ENCODE measurements at regions not wholly inside any gene's neighbourhood (a gene's known extent, or its start where the extent isn't known, plus 50 kb on each side); places are given as distances from the start of the nearest gene placed in this dataset.

DNA sequence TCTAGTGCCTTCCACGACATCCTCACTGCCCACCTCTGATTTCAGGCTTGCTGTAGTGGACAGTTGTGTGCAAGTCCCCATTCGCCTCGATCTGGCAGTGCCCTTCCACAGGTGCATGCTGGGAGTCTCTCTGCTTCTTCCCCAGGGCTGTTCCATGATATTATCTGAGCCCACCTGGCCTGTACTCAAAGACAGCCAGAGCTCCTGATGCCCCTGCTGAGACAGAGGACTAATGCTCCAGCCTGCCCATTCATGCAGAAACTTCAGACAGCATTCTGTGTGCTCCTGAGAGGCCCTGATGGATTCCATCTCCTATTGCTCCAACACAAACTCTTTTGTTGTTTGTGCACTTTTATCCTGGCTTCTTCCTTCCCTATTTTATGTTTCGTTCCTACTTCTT, 164.8 kb upstream of the PRSS58 start:
- H3K4me3 ChIP-seq (ENCODE audit: low read depth, low read length): no peak overlapping the region
- TF ChIP-seq, protein P1, sequence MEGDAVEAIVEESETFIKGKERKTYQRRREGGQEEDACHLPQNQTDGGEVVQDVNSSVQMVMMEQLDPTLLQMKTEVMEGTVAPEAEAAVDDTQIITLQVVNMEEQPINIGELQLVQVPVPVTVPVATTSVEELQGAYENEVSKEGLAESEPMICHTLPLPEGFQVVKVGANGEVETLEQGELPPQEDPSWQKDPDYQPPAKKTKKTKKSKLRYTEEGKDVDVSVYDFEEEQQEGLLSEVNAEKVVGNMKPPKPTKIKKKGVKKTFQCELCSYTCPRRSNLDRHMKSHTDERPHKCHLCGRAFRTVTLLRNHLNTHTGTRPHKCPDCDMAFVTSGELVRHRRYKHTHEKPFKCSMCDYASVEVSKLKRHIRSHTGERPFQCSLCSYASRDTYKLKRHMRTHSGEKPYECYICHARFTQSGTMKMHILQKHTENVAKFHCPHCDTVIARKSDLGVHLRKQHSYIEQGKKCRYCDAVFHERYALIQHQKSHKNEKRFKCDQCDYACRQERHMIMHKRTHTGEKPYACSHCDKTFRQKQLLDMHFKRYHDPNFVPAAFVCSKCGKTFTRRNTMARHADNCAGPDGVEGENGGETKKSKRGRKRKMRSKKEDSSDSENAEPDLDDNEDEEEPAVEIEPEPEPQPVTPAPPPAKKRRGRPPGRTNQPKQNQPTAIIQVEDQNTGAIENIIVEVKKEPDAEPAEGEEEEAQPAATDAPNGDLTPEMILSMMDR (IDR thresholded peaks at IDR 0.05; ENCODE audit: control insufficient read depth, extremely low read depth, insufficient read depth): no peak
- DNase-seq (ENCODE audit: low read depth): no peak

DNA sequence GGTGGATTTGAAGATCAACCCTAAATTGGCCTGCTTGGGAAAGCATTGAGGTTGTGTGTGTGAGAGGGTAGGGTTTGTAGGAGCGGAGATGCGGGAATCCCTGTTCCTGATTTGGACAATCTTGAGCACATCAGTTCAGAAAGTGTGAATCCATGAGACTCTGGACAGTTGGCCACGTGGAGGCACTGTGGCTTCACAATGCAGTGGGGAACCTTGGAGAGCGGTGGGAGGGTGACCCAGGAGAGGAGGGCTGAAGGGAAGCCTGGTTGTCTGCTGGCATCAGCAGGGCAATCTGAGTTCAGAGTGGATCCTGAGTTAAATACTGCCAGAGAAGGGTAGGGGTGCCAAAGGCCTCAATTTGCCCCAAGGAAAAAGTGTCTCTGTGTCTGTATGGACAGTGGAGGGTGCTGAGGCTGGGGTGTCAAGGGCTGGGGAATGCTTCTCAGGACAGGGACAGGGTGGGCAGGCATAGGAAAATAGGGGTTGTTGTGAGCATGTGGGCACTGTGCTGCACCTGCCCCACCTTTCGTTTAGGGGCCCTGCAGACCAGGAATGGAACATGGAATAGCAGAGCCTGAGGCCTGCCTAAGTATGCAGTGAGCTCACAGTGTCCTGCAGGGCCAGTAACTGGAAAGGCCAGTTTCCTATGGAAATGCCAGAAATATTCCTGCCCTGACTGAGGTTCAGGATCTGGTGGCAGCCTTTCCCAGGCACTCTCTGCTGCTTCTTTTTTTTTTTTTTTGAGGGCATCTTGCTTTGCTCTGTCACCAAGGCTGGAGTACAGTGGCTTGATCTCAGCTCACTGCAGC, 162.9 kb upstream of the PRSS58 start:
- no peak overlapping the region for H3K4me3 ChIP-seq (ENCODE audit: low read depth, low read length)
- no peak for DNase-seq (ENCODE audit: low read depth)
- TF ChIP-seq, protein P1 (IDR thresholded peaks at IDR 0.05; ENCODE audit: control insufficient read depth, extremely low read depth, insufficient read depth): peak; percentile 54

DNA sequence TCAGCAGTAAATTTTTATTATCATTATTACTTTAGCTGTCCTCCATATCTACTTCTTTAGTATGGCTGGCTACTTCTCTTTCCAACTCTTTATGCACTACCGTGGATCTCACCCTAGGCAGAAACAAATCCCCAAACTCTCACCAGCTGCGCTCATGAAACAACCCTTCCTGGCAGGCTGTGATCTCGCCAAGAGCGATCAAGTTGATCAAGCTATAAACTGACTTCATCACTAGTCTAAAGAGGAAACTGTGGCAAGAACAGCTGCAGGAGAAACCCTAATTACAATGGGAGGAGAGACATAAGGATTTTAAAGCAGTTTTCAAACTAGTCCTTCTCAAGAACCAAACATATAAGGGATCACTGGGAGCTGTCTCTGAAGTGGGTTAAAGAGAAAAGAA, 160.5 kb upstream of the PRSS58 start:
- H3K4me3 ChIP-seq (ENCODE audit: low read depth, low read length): no peak overlapping the region
- TF ChIP-seq, protein P1 (IDR thresholded peaks at IDR 0.05; ENCODE audit: control insufficient read depth, extremely low read depth, insufficient read depth): no peak
- no peak for DNase-seq (ENCODE audit: low read depth)

DNA sequence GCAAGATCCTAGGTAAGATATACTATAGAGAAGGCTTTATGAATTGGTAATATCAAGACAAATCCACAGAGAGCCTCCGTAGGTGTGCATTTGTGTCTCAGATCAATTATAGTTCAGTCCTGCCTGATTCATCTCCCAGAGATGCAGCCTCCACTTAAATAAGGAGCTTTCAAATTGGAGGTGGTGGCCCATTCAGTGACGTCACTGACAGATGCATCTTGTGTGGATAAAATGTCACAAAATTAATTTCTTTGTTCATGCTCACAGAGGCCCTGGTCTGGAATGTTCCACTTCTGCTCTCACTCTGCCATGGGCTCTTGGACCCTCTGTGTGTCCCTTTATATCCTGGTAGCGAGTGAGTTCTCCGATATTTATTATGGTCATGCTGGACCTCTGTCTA, 157.1 kb upstream of the PRSS58 start:
- TF ChIP-seq, protein P1 (IDR thresholded peaks at IDR 0.05; ENCODE audit: control insufficient read depth, extremely low read depth, insufficient read depth): no peak
- H3K4me3 ChIP-seq (ENCODE audit: low read depth, low read length): no peak overlapping the region
- no peak for DNase-seq (ENCODE audit: low read depth)

DNA sequence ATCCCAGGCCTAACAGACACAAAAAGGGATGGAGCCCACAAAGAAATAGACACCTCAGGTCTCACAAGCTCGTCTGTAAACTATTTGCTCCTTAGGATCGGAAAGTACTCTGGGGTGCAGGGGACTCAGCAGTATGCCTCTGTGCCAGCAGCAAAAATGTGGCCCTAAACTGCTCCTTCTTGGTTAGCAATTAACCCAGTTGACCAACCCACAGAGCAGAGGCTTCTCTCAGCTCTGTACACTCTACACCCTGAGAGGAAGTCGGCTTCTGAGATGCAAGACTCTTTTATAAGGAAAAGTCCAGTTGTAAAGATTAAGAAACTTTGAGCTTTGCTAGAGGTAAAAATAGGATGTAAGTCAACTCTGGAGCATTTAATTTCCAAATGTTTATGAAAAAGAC, 156.3 kb upstream of the PRSS58 start:
- H3K4me3 ChIP-seq (ENCODE audit: low read depth, low read length): no peak overlapping the region
- DNase-seq (ENCODE audit: low read depth): no peak
- TF ChIP-seq, protein P1 (IDR thresholded peaks at IDR 0.05; ENCODE audit: control insufficient read depth, extremely low read depth, insufficient read depth): no peak

DNA sequence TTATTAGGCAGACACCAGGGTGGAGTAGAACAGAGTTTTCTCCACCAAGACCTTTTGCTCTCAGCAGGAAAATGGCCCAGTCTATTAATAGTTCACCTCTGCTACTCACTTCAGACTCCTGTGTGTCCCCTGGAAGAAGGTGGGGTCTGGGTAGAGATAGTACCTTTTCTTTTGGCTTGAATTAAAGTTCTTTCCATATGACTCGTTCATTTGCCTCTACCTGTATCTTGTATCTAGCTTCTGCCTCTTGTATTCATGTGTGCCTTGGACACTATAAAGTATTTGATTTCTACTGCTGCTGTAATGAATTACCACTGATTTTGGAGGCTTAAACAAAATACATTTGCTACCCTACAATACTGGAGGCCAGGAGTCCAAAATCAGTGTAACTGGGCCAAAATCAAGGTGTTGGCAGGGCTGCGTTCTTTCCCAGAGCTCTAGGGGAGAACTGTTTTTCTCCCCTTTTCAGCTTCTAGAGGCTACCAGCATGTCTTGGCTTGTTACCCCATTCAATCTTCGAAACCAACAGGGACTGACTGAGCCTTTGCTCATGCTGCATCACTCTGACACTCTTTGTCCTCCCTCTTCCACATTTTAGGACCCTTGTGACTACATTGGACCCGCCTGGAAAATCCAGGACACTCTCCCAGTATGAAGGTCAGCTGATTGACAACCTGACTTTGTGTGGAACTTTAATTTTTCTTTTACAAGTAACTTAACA, 155.6 kb upstream of the PRSS58 start:
- H3K4me3 ChIP-seq (ENCODE audit: low read depth, low read length): no peak overlapping the region
- no peak for DNase-seq (ENCODE audit: low read depth)
- TF ChIP-seq, protein P1 (IDR thresholded peaks at IDR 0.05; ENCODE audit: control insufficient read depth, extremely low read depth, insufficient read depth): no peak
